Ovary (tissue), 3 donors: ENCODE measurements at regions not wholly inside any gene's neighbourhood (a gene's known extent, or its start where the extent isn't known, plus 50 kb on each side); places are given as distances from the start of the nearest gene placed in this dataset.

Experiments
- CTCF ChIP-seq, 3 donors: fragments of 450-650 bp in 2 of 3; fragments of 200-600 bp in 1 of 3; IDR thresholded peaks; one replicate each; pipeline versions ENCODE4 v1.5.1 to v1.8.0; 2016 to 2022; ENCODE audit warnings: antibody characterized with exemption in 3 of 3, mild to moderate bottlenecking in 1 of 3
- EP300 ChIP-seq: sonication (generic); formaldehyde crosslinking; IDR thresholded peaks from one replicate; pipeline ENCODE4 v1.6.1; 2017; ENCODE audit warnings: antibody characterized with exemption
- donor health status: DM: no; HTN: no; CAD: no.

GRCh38 chr4:38466401-38466800, 197.6 kb upstream of the KLF3 start:
- no peak for TF ChIP-seq CTCF (IDR thresholded peaks at IDR 0.05)
- TF ChIP-seq EP300 = no peak
